DND-41 (cell line): ENCODE measurements at regions not wholly inside any gene's neighbourhood (a gene's known extent, or its start where the extent isn't known, plus 50 kb on each side); places are given as distances from the start of the nearest gene placed in this dataset.

Experiments used
- ATAC-seq: fragments of 200-7000 bp; cut with Tn5 transposase; 3 replicates; pipeline ENCODE4 v1.9.1; 2021; ENCODE audit warnings: low read depth; ENCODE audit not compliant: insufficient read depth
- DNase-seq: peaks from one replicate; pipeline ENCODE4 v3.0.0-alpha.2; 2020
- H2AFZ ChIP-seq: 2 replicates; pipeline ENCODE4 v1.6.0; 2012; ENCODE audit warnings: low read depth, low read length
- H3K27ac ChIP-seq: 2 replicates; pipeline ENCODE4 v1.5.1; 2012; ENCODE audit warnings: low read length, inconsistent platforms
- H3K27me3 ChIP-seq: fragments of 200-600 bp; sonication (generic); 2 replicates; pipeline ENCODE4 v1.6.0; 2012; ENCODE audit warnings: low read length, mild to moderate bottlenecking, inconsistent platforms; ENCODE audit not compliant: insufficient read depth, poor library complexity
- H3K36me3 ChIP-seq: 2 replicates; pipeline ENCODE4 v1.5.1; 2012; ENCODE audit warnings: low read length, inconsistent platforms; ENCODE audit not compliant: insufficient read depth
- H3K4me1 ChIP-seq: 2 replicates; pipeline ENCODE4 v1.5.1; 2012; ENCODE audit warnings: mild to moderate bottlenecking, low read length; ENCODE audit not compliant: insufficient read depth
- H3K4me2 ChIP-seq: 2 replicates; pipeline ENCODE4 v1.6.0; 2012; ENCODE audit warnings: mild to moderate bottlenecking, moderate library complexity, low read length, inconsistent platforms; ENCODE audit not compliant: insufficient read depth
- H3K4me3 ChIP-seq, 2 experiments: fragments of 200-600 bp in 1 of 2; shearing (Covaris generic) in 1 of 2; 2 replicates each; pipeline ENCODE4 v1.5.1; 2012 to 2016; ENCODE audit warnings: inconsistent platforms in 2 of 2, low read length in 2 of 2, mild to moderate bottlenecking in 2 of 2, low read depth in 1 of 2, moderate library complexity in 1 of 2
- H3K79me2 ChIP-seq: 2 replicates; pipeline ENCODE4 v1.6.0; 2012; ENCODE audit warnings: low read length, inconsistent platforms; ENCODE audit not compliant: insufficient read depth
- H3K9ac ChIP-seq: 2 replicates; pipeline ENCODE4 v1.6.0; 2012; ENCODE audit warnings: low read depth, mild to moderate bottlenecking, inconsistent platforms, low read length, moderate library complexity
- H3K9me3 ChIP-seq: 2 replicates; pipeline ENCODE4 v1.5.1; 2012; ENCODE audit warnings: low read length, moderate library complexity, mild to moderate bottlenecking, inconsistent platforms; ENCODE audit not compliant: insufficient read depth, severe bottlenecking
- H4K20me1 ChIP-seq: 2 replicates; pipeline ENCODE4 v1.6.0; 2012; ENCODE audit warnings: low read length; ENCODE audit not compliant: insufficient read depth
- EZH2 ChIP-seq: IDR thresholded peaks from 3 replicates; pipeline ENCODE4 v1.6.1; 2012; ENCODE audit warnings: borderline replicate concordance, low read depth, mild to moderate bottlenecking, moderate library complexity, low read length, inconsistent platforms; ENCODE audit not compliant: severe bottlenecking
- TF ChIP-seq, protein P1 (sequence below): IDR thresholded peaks from 2 replicates; pipeline ENCODE4 v1.5.1; 2012; ENCODE audit warnings: borderline replicate concordance, low read length, moderate library complexity, mild to moderate bottlenecking; ENCODE audit not compliant: poor library complexity, severe bottlenecking; ENCODE audit errors: extremely low read depth

DNA sequence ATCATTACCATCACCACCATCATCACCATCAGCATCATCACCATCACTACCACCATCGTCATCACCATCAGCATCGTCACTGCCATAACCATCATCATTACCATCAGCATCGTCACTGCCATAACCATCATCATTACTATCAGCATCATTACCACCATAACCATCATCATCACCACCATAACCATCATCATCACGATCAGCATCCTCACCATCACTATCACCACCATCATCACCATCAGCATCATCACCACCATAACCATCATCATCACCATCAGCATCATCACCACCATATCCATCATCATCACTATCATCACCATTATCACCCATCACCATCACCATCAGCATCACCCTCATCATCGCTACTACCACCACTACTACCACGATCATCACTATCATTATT lies 493.9 kb upstream of the TBX3 start:
- TF ChIP-seq EZH2 = no peak
- TF ChIP-seq, protein P1, sequence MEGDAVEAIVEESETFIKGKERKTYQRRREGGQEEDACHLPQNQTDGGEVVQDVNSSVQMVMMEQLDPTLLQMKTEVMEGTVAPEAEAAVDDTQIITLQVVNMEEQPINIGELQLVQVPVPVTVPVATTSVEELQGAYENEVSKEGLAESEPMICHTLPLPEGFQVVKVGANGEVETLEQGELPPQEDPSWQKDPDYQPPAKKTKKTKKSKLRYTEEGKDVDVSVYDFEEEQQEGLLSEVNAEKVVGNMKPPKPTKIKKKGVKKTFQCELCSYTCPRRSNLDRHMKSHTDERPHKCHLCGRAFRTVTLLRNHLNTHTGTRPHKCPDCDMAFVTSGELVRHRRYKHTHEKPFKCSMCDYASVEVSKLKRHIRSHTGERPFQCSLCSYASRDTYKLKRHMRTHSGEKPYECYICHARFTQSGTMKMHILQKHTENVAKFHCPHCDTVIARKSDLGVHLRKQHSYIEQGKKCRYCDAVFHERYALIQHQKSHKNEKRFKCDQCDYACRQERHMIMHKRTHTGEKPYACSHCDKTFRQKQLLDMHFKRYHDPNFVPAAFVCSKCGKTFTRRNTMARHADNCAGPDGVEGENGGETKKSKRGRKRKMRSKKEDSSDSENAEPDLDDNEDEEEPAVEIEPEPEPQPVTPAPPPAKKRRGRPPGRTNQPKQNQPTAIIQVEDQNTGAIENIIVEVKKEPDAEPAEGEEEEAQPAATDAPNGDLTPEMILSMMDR = no peak
- no peak overlapping the region for H3K4me3 ChIP-seq

GRCh38 chr12:115176741-115177400 lies 492.9 kb upstream of the TBX3 start:
- no peaks in the 10 kb centered on the region for H3K36me3 ChIP-seq
- no peaks in the 10 kb centered on the region for H3K79me2 ChIP-seq
- H3K27ac ChIP-seq = no peak overlapping the region
- no peak for ATAC-seq
- no peaks in the 10 kb centered on the region for H3K4me1 ChIP-seq
- no peak overlapping the region for H3K9ac ChIP-seq
- no peaks in the 10 kb centered on the region for H4K20me1 ChIP-seq
- H3K27me3 ChIP-seq = no peaks in the 10 kb centered on the region
- no peak overlapping the region for H3K4me2 ChIP-seq
- DNase-seq = no peak
- H2AFZ ChIP-seq = no peak overlapping the region
- H3K4me3 ChIP-seq = no peak overlapping the region
- TF ChIP-seq EZH2 = no peak
- TF ChIP-seq, protein P1 = no peak
- no peaks in the 10 kb centered on the region for H3K9me3 ChIP-seq

More for the DNA sequence above, 493.9 kb upstream of the TBX3 start:
- Histone ChIP-seq H3K9me3 (no peaks in the 10 kb centered on the region), H3K27me3 (no peaks in the 10 kb centered on the region), H4K20me1 (no peaks in the 10 kb centered on the region), H2AFZ (no peak overlapping the region), H3K36me3 (no peaks in the 10 kb centered on the region), H3K4me1 (no peaks in the 10 kb centered on the region), H3K79me2 (no peaks in the 10 kb centered on the region), H3K27ac (no peak overlapping the region), H3K9ac (no peak overlapping the region), H3K4me2 (no peak overlapping the region)
- ATAC-seq = no peak
- DNase-seq = no peak

GRCh38 chr12:115174920-115175319 lies 490.9 kb upstream of the TBX3 start:
- no peaks in the 10 kb centered on the region for H3K27me3 ChIP-seq
- H3K9me3 ChIP-seq = no peaks in the 10 kb centered on the region
- no peaks in the 10 kb centered on the region for H4K20me1 ChIP-seq
- H3K4me1 ChIP-seq = no peaks in the 10 kb centered on the region
- no peak overlapping the region for H3K27ac ChIP-seq
- no peaks in the 10 kb centered on the region for H3K36me3 ChIP-seq
- no peak overlapping the region for H3K4me3 ChIP-seq
- no peak overlapping the region for H2AFZ ChIP-seq
- no peak overlapping the region for H3K9ac ChIP-seq
- TF ChIP-seq, protein P1 = no peak
- no peak for TF ChIP-seq EZH2
- no peak for DNase-seq
- H3K79me2 ChIP-seq = no peaks in the 10 kb centered on the region
- ATAC-seq = no peak
- H3K4me2 ChIP-seq = no peak overlapping the region
